Keratinocyte (primary cell): ENCODE measurements at regions not wholly inside any gene's neighbourhood (a gene's known extent, or its start where the extent isn't known, plus 50 kb on each side); places are given as distances from the start of the nearest gene placed in this dataset.

ENCODE experiments used
- CTCF ChIP-seq, 3 experiments: IDR thresholded peaks in 1 of 3; conservative IDR thresholded peaks in 1 of 3; optimal IDR thresholded peaks in 1 of 3; 2 replicates in 2 of 3; 3 replicates in 1 of 3; pipeline versions ENCODE3 to v1.5.1; 2011; ENCODE audit warnings: low read length in 3 of 3, mild to moderate bottlenecking in 3 of 3, moderate library complexity in 2 of 3, control low read depth in 1 of 3, inconsistent platforms in 1 of 3; ENCODE audit not compliant: insufficient read depth in 2 of 3; ENCODE audit errors: extremely low read depth in 1 of 3
- EZH2 ChIP-seq: IDR thresholded peaks from one replicate; pipeline ENCODE4 v1.6.1; 2012; ENCODE audit warnings: inconsistent platforms, mild to moderate bottlenecking, low read length, moderate library complexity

GRCh38 chr4:36900446-36900987 is 344.0 kb upstream of the NWD2 start:
- no peak for TF ChIP-seq CTCF (optimal IDR thresholded peaks at IDR 0.05 in 1 of 3, IDR thresholded peaks at IDR 0.05 in 1 of 3, conservative IDR thresholded peaks at IDR 0.05 in 1 of 3; ENCODE audit: extremely low read depth in 1 of 3, insufficient read depth in 2 of 3, low read length in 3 of 3)
- no peak for TF ChIP-seq EZH2
